Caki2 (cell line): ENCODE measurements at regions not wholly inside any gene's neighbourhood (a gene's known extent, or its start where the extent isn't known, plus 50 kb on each side); places are given as distances from the start of the nearest gene placed in this dataset.
"Not testable (repeated sequence)": the region's sequence is repeated elsewhere in the genome, so short reads cannot be mapped to it uniquely, and the experiment has no call there.

ENCODE experiments used
- DNase-seq: peaks from one replicate; pipeline ENCODE4 v3.0.0-alpha.2; 2015; ENCODE audit warnings: low read depth
- in situ Hi-C: cut with HindIII; loops from 2 replicates; pipeline ENCODE4 v1.10.0; 2016; ENCODE audit warnings: low sequenced_read_pairs, low pct_unique_long_range_greater_than_20kb, mixed read lengths

GRCh38 chr12:61923152-61923551 lies 337.1 kb upstream of the USP15 start:
- in situ Hi-C loops, result no loop called here
- no peak for DNase-seq

- in situ Hi-C loops, result no loop called here
- DNase-seq, result no peak
Measured at GRCh38 chr12:61934564-61934963, 325.6 kb upstream of the USP15 start.

GRCh38 chr12:61939977-61940376 lies 320.2 kb upstream of the USP15 start:
- no peak for DNase-seq
- in situ Hi-C loops, result no loop called here

- in situ Hi-C loops, result no loop called here
- DNase-seq, result no peak
Measured at GRCh38 chr12:61956545-61956944, 303.7 kb upstream of the USP15 start.

- in situ Hi-C loops, result no loop called here
- DNase-seq, result no peak
Measured at GRCh38 chr12:61974461-61974860, 285.7 kb upstream of the USP15 start.

- no peak for DNase-seq
- in situ Hi-C loops, result no loop called here
Measured at GRCh38 chr12:61985830-61986229, 274.4 kb upstream of the USP15 start.

- in situ Hi-C loops, result no loop called here
- DNase-seq, result no peak
Measured at GRCh38 chr12:61987173-61987572, 273.0 kb upstream of the USP15 start.

GRCh38 chr12:61991661-61992060 lies 268.5 kb upstream of the USP15 start:
- in situ Hi-C loops, result no loop called here
- no peak for DNase-seq

GRCh38 chr12:61993734-61994345 lies 266.4 kb upstream of the USP15 start:
- DNase-seq, result peak; percentile 12
- in situ Hi-C loops, result no loop called here

GRCh38 chr12:61996717-61997116 lies 263.5 kb upstream of the USP15 start:
- no peak for DNase-seq
- in situ Hi-C loops, result no loop called here

- no peak for DNase-seq
- in situ Hi-C loops, result no loop called here
Measured at GRCh38 chr12:61998791-61999190, 261.4 kb upstream of the USP15 start.

GRCh38 chr12:61999311-61999710 lies 260.9 kb upstream of the USP15 start:
- in situ Hi-C loops, result no loop called here
- DNase-seq, result no peak

- DNase-seq, result no peak
- in situ Hi-C loops, result no loop called here
Measured at GRCh38 chr12:62001424-62001823, 258.8 kb upstream of the USP15 start.

GRCh38 chr12:62003226-62003625 lies 257.0 kb upstream of the USP15 start:
- in situ Hi-C loops, result no loop called here
- DNase-seq, result no peak

GRCh38 chr12:62003701-62004100 lies 256.5 kb upstream of the USP15 start:
- in situ Hi-C loops, result no loop called here
- DNase-seq, result no peak

GRCh38 chr12:62005615-62006014 lies 254.6 kb upstream of the USP15 start:
- in situ Hi-C loops, result no loop called here

GRCh38 chr12:62006076-62006732 lies 254.0 kb upstream of the USP15 start:
- DNase-seq, result peak; percentile 23
- in situ Hi-C loops, result no loop called here

More at GRCh38 chr12:62005615-62006014, 254.6 kb upstream of the USP15 start:
- no peak for DNase-seq

- in situ Hi-C loops, result no loop called here
- no peak for DNase-seq
Measured at GRCh38 chr12:62008703-62009102, 251.5 kb upstream of the USP15 start.

- no peak for DNase-seq
- in situ Hi-C loops, result no loop called here
Measured at GRCh38 chr12:62009445-62009844, 250.8 kb upstream of the USP15 start.

- in situ Hi-C loops, DNase-seq: not testable (repeated sequence)
Measured at GRCh38 chr12:62010331-62010906, 249.8 kb upstream of the USP15 start.
